Gastroesophageal sphincter (tissue), 4 donors: ENCODE measurements at regions not wholly inside any gene's neighbourhood (a gene's known extent, or its start where the extent isn't known, plus 50 kb on each side); places are given as distances from the start of the nearest gene placed in this dataset.

Experiments
- ATAC-seq: fragments of 150-250 bp; one replicate; pipeline ENCODE4 v1.9.1; 2016; ENCODE audit warnings: mild to moderate bottlenecking, moderate library complexity
- H3K27ac ChIP-seq, 4 donors: fragments of 200-600 bp; sonication (generic) in 3 of 4; 1 replicate in 3 of 4; 2 replicates in 1 of 4; pipeline ENCODE4 v1.5.1; 2016 to 2019
- H3K27me3 ChIP-seq: fragments of 200-600 bp; sonication (generic); one replicate; pipeline ENCODE4 v1.5.1; 2019
- H3K36me3 ChIP-seq, 2 donors: fragments of 200-600 bp; sonication (generic); one replicate each; pipeline ENCODE4 v1.5.1; 2019; ENCODE audit warnings: control low read depth in 1 of 2
- H3K4me1 ChIP-seq, 3 donors: fragments of 200-600 bp; sonication (generic); 1 replicate in 2 of 3; 2 replicates in 1 of 3; pipeline ENCODE4 v1.5.1; 2016 to 2019; ENCODE audit warnings: control low read depth in 2 of 3
- H3K4me3 ChIP-seq, 2 donors: fragments of 200-600 bp; sonication (generic); one replicate each; pipeline ENCODE4 v1.5.1; 2019; ENCODE audit warnings: mild to moderate bottlenecking in 1 of 2, moderate library complexity in 1 of 2
- H3K9me3 ChIP-seq, 3 donors: fragments of 200-600 bp; sonication (generic); one replicate each; pipeline ENCODE4 v1.5.1; 2017 to 2019; ENCODE audit warnings: control low read depth in 2 of 3
- CTCF ChIP-seq, 4 experiments: fragments of 200-600 bp in 2 of 4; fragments of 450-650 bp in 2 of 4; sonication (generic) in 1 of 4; IDR thresholded peaks; one replicate each; pipeline ENCODE4 v1.5.1; 2017 to 2019; ENCODE audit warnings: antibody characterized with exemption in 4 of 4, mild to moderate bottlenecking in 2 of 4, moderate library complexity in 2 of 4
- EP300 ChIP-seq: sonication (generic); formaldehyde crosslinking; IDR thresholded peaks from one replicate; pipeline ENCODE4 v1.6.1; 2017; ENCODE audit warnings: antibody characterized with exemption, mild to moderate bottlenecking
- POLR2A ChIP-seq, 2 donors: fragments of 450-650 bp; IDR thresholded peaks; one replicate each; pipeline ENCODE4 v1.6.1; 2017; ENCODE audit warnings: antibody characterized with exemption in 2 of 2, mild to moderate bottlenecking in 2 of 2, moderate library complexity in 1 of 2
- POLR2AphosphoS5 ChIP-seq: sonication (generic); formaldehyde crosslinking; IDR thresholded peaks from one replicate; pipeline ENCODE4 v1.6.1; 2017; ENCODE audit warnings: antibody characterized with exemption
- WGBS, 2 donors: methylation state at CpG; one replicate each; pipeline ENCODE4 v1.1.5; 2018; ENCODE audit warnings: low coverage in 1 of 2; 5-methylcytosine and 5-hydroxymethylcytosine counted together

GRCh38 chr9:20002011-20002410, 213.2 kb upstream of the SLC24A2 start:
- no peaks in the 10 kb centered on the region for H3K27me3 ChIP-seq
- H3K4me1 ChIP-seq = no peaks in the 10 kb centered on the region
- H3K27ac ChIP-seq = no peak overlapping the region
- no peak for ATAC-seq
- no peaks in the 10 kb centered on the region for H3K36me3 ChIP-seq
- 75 to 94% methylated on average over 2 of the region's 2 CpGs for WGBS, 2 donors
- no peak for TF ChIP-seq POLR2A (IDR thresholded peaks at IDR 0.05)
- no peak for TF ChIP-seq EP300
- no peak for TF ChIP-seq CTCF (IDR thresholded peaks at IDR 0.05)
- H3K9me3 ChIP-seq = no peaks in the 10 kb centered on the region
- no peak overlapping the region for H3K4me3 ChIP-seq

GRCh38 chr9:20001058-20001457, 212.2 kb upstream of the SLC24A2 start:
- ATAC-seq = no peak
- 52 to 53% methylated on average over 2 to 4 of the region's 5 CpGs for WGBS, 2 donors
- Histone ChIP-seq H3K27ac (no peak overlapping the region), H3K9me3 (no peaks in the 10 kb centered on the region), H3K36me3 (no peaks in the 10 kb centered on the region), H3K4me1 (no peaks in the 10 kb centered on the region), H3K27me3 (no peaks in the 10 kb centered on the region), H3K4me3 (no peak overlapping the region)
- TF ChIP-seq POLR2A (IDR thresholded peaks at IDR 0.05) (no peak), POLR2AphosphoS5 (no peak), CTCF (IDR thresholded peaks at IDR 0.05) (no peak), EP300 (no peak)

GRCh38 chr9:19999491-20000057, 210.7 kb upstream of the SLC24A2 start:
- ATAC-seq = no peak
- WGBS, 2 donors = 75 to 81% methylated on average over 1 to 2 of the region's 2 CpGs
- no peak overlapping the region for H3K27ac ChIP-seq

GRCh38 chr9:19998823-19999455, 210.1 kb upstream of the SLC24A2 start:
- 62 to 67% methylated on average over 1 to 2 of the region's 3 CpGs for WGBS, 2 donors
- H3K9me3 ChIP-seq = no peaks in the 10 kb centered on the region
- TF ChIP-seq POLR2AphosphoS5 (no peak), EP300 (no peak), CTCF (IDR thresholded peaks at IDR 0.05) (no peak)
- ATAC-seq = no peak
- H3K36me3 ChIP-seq = no peaks in the 10 kb centered on the region
- no peak overlapping the region for H3K27ac ChIP-seq
- no peaks in the 10 kb centered on the region for H3K4me1 ChIP-seq
- H3K27me3 ChIP-seq = no peaks in the 10 kb centered on the region
- H3K4me3 ChIP-seq = no peak overlapping the region

More at GRCh38 chr9:19999491-20000057, 210.7 kb upstream of the SLC24A2 start:
- H3K36me3 ChIP-seq = no peaks in the 10 kb centered on the region
- no peaks in the 10 kb centered on the region for H3K9me3 ChIP-seq
- H3K4me3 ChIP-seq = no peak overlapping the region
- H3K4me1 ChIP-seq = no peaks in the 10 kb centered on the region
- no peaks in the 10 kb centered on the region for H3K27me3 ChIP-seq
- TF ChIP-seq POLR2A (IDR thresholded peaks at IDR 0.05) (no peak), CTCF (IDR thresholded peaks at IDR 0.05) (no peak), POLR2AphosphoS5 (no peak), EP300 (no peak)

GRCh38 chr9:19998153-19998552, 209.3 kb upstream of the SLC24A2 start:
- no peak for TF ChIP-seq CTCF (IDR thresholded peaks at IDR 0.05)
- TF ChIP-seq POLR2AphosphoS5 = no peak
- no peak for TF ChIP-seq EP300
- no peak for TF ChIP-seq POLR2A (IDR thresholded peaks at IDR 0.05)
- Histone ChIP-seq H3K27me3 (no peaks in the 10 kb centered on the region), H3K4me1 (no peaks in the 10 kb centered on the region), H3K9me3 (no peaks in the 10 kb centered on the region), H3K4me3 (no peak overlapping the region), H3K36me3 (no peaks in the 10 kb centered on the region), H3K27ac (no peak overlapping the region)
- WGBS, 2 donors = 68% methylated on average over 2 of the region's 2 CpGs; no CpG with 5 or more reads in 1 of the 2 donors
- ATAC-seq = no peak
